GM12878 (cell line): ENCODE measurements at regions not wholly inside any gene's neighbourhood (a gene's known extent, or its start where the extent isn't known, plus 50 kb on each side); places are given as distances from the start of the nearest gene placed in this dataset.

Source experiments
- ATAC-seq: fragments of 200-7000 bp; cut with Tn5 transposase; 3 replicates; pipeline ENCODE4 v1.9.1; 2020; ENCODE audit warnings: mild to moderate bottlenecking, moderate library complexity
- BruUV-seq: library from RNA; stranded (reverse); fragments of 400-500 nt; replicated peaks from 2 replicates; lab custom pipeline; 2021; lab: Mats Ljungman, UMichigan
- CTCF ChIA-PET: fragments of 300-600 bp; sonication (Branson Sonifier 250); formaldehyde crosslinking; extraction: SDS; loops from one replicate; lab custom pipeline; 2021; ENCODE audit warnings: inconsistent platforms; lab: Yijun Ruan, JAX
- POLR2A ChIA-PET: fragments of 350-600 bp; formaldehyde crosslinking; extraction: SDS; loops from one replicate; lab custom pipeline; 2021; ENCODE audit warnings: inconsistent platforms; lab: Charles Lee
- RAD21 ChIA-PET: fragments of 300-600 bp; sonication (Branson Sonifier 250); formaldehyde crosslinking; loops from one replicate; lab custom pipeline; 2023; ENCODE audit warnings: antibody characterized with exemption; ENCODE audit not compliant: unreplicated experiment; lab: Charles Lee
- SMC1A ChIA-PET: fragments of 300-600 bp; sonication (Branson Sonifier 250); formaldehyde crosslinking; loops from one replicate; lab custom pipeline; 2023; ENCODE audit not compliant: unreplicated experiment, uncharacterized antibody; lab: Charles Lee
- DNase-seq: peaks from one replicate; pipeline ENCODE4 v3.0.0-alpha.2; 2011; ENCODE audit warnings: low read depth, low spot score
- FAIRE-seq: peaks from 3 replicates; lab custom pipeline; 2011; peaks lifted over from hg19 to GRCh38; lab: Jason Lieb, UNC
- H2AFZ ChIP-seq: 2 replicates; pipeline ENCODE4 v1.6.0; 2011; ENCODE audit warnings: low read depth, low read length, control low read depth; ENCODE audit not compliant: control insufficient read depth
- H3K27ac ChIP-seq: 2 replicates; pipeline ENCODE4 v1.5.1; 2011; ENCODE audit warnings: control low read depth; ENCODE audit not compliant: control insufficient read depth, insufficient read depth
- H3K27me3 ChIP-seq, 2 experiments: replicated peaks in 1 of 2; 2 replicates each; pipeline versions ENCODE4 v1.6.0 to v1.6.1; 2011; ENCODE audit warnings: low read length in 1 of 2; ENCODE audit not compliant: control insufficient read depth in 2 of 2, insufficient read depth in 2 of 2
- H3K36me3 ChIP-seq, 2 experiments: 2 replicates each; pipeline ENCODE4 v1.5.1; 2011; ENCODE audit warnings: low read length in 1 of 2; ENCODE audit not compliant: control insufficient read depth in 2 of 2, insufficient read depth in 2 of 2
- H3K4me1 ChIP-seq: 2 replicates; pipeline ENCODE4 v1.6.1; 2011; ENCODE audit warnings: mild to moderate bottlenecking, low read length, moderate library complexity, mixed read lengths; ENCODE audit not compliant: control insufficient read depth, insufficient read depth
- H3K4me2 ChIP-seq: 2 replicates; pipeline ENCODE4 v1.6.0; 2011; ENCODE audit warnings: control low read depth; ENCODE audit not compliant: control insufficient read depth, insufficient read depth
- H3K4me3 ChIP-seq: fragments of 200-600 bp; sonication (generic); 2 replicates; pipeline ENCODE4 v1.5.1; 2016
- H3K79me2 ChIP-seq: 2 replicates; pipeline ENCODE4 v1.6.0; 2011; ENCODE audit warnings: low read length; ENCODE audit not compliant: control insufficient read depth, insufficient read depth
- H3K9ac ChIP-seq: 2 replicates; pipeline ENCODE4 v1.8.0; 2011; ENCODE audit warnings: low read length, control low read depth, mixed read lengths; ENCODE audit not compliant: control insufficient read depth, insufficient read depth
- H3K9me3 ChIP-seq: replicated peaks from 3 replicates; pipeline ENCODE4 v1.5.1; 2011; ENCODE audit warnings: mild to moderate bottlenecking, low read length; ENCODE audit not compliant: control insufficient read depth, insufficient read depth
- H4K20me1 ChIP-seq: 2 replicates; pipeline ENCODE4 v1.6.0; 2011; ENCODE audit not compliant: control insufficient read depth, insufficient read depth
- BMI1 ChIP-seq: fragments of 450-650 bp; IDR thresholded peaks from 2 replicates; pipeline ENCODE4 v1.6.1; 2016; ENCODE audit warnings: mild to moderate bottlenecking, moderate library complexity, borderline replicate concordance
- CBX3 ChIP-seq: fragments of 200-600 bp; sonication (generic); IDR thresholded peaks from 2 replicates; pipeline ENCODE4 v1.6.1; 2016; ENCODE audit warnings: low read depth, borderline replicate concordance
- CHD2 ChIP-seq: IDR thresholded peaks from 2 replicates; pipeline ENCODE4 v1.6.1; 2011; ENCODE audit warnings: low read depth, low read length, improper control_type of control experiment, borderline replicate concordance
- EGR1 ChIP-seq, 2 experiments: IDR thresholded peaks; 1 replicate in 1 of 2; 2 replicates in 1 of 2; pipeline ENCODE4 v1.6.1; 2011 to 2012; ENCODE audit warnings: low read depth in 2 of 2, low read length in 2 of 2, borderline replicate concordance in 1 of 2, mild to moderate bottlenecking in 1 of 2, moderate library complexity in 1 of 2
- GABPA ChIP-seq: IDR thresholded peaks from 2 replicates; pipeline ENCODE4 v1.6.1; 2014; ENCODE audit warnings: antibody characterized with exemption, low read depth, mild to moderate bottlenecking, inconsistent platforms
- JUNB ChIP-seq: IDR thresholded peaks from 2 replicates; pipeline ENCODE4 v1.6.1; 2016; ENCODE audit warnings: antibody characterized with exemption, mild to moderate bottlenecking
- KAT2A ChIP-seq: conservative IDR thresholded peaks from 2 replicates; pipeline ENCODE4 v1.6.1; 2011; ENCODE audit warnings: low read depth, low read length; ENCODE audit not compliant: control insufficient read depth
- LARP7 ChIP-seq: fragments of 450-650 bp; IDR thresholded peaks from 2 replicates; pipeline ENCODE4 v1.6.1; 2017; ENCODE audit warnings: mild to moderate bottlenecking
- PAX8 ChIP-seq: fragments of 450-650 bp; IDR thresholded peaks from 2 replicates; pipeline ENCODE4 v1.6.1; 2017; ENCODE audit warnings: mild to moderate bottlenecking, moderate library complexity
- RB1 ChIP-seq: fragments of 450-650 bp; formaldehyde crosslinking; IDR thresholded peaks from 2 replicates; pipeline ENCODE4 v1.6.1; 2017; ENCODE audit warnings: mild to moderate bottlenecking, borderline replicate concordance
- RFX5 ChIP-seq: IDR thresholded peaks from 2 replicates; pipeline ENCODE4 v1.6.1; 2011; ENCODE audit warnings: low read depth, low read length, improper control_type of control experiment
- SREBF2 ChIP-seq: IDR thresholded peaks from 2 replicates; pipeline ENCODE4 v1.6.1; 2012; ENCODE audit warnings: mild to moderate bottlenecking, low read length
- WGBS: methylation state at CpG from one replicate; pipeline ENCODE4 v1.1.6; 2016; ENCODE audit warnings: low lambda C conversion rate; ENCODE audit not compliant: insufficient replicate concordance, insufficient coverage; ENCODE audit errors: missing lambda C conversion rate; 5-methylcytosine and 5-hydroxymethylcytosine counted together
- in situ Hi-C: fragments of 300-500 bp; cut with MboI; formaldehyde crosslinking; loops from 9 replicates; pipeline ENCODE4 v1.14.3; 2018; ENCODE audit warnings: mixed read lengths
- intact Hi-C: fragments of 100-400 bp; cut with micrococcal nuclease; formaldehyde crosslinking; loops from one replicate; pipeline ENCODE4 v1.14.2; 2022; ENCODE audit not compliant: unreplicated experiment
- TF ChIP-seq, protein P1 (sequence below): fragments of 450-650 bp; IDR thresholded peaks from 2 replicates; pipeline ENCODE4 v1.6.1; 2017; ENCODE audit warnings: borderline replicate concordance
- TF ChIP-seq, protein P2 (sequence below): fragments of 450-650 bp; IDR thresholded peaks from 2 replicates; pipeline ENCODE4 v1.6.1; 2014; ENCODE audit warnings: mild to moderate bottlenecking
- TF ChIP-seq, protein P3 (sequence below): IDR thresholded peaks from 2 replicates; pipeline ENCODE4 v1.6.1; 2012; ENCODE audit warnings: low read depth, low read length, improper control_type of control experiment
- TF ChIP-seq, protein P4 (sequence below): IDR thresholded peaks from 2 replicates; pipeline ENCODE4 v1.6.1; 2012; ENCODE audit warnings: improper control_type of control experiment, low read depth, low read length; ENCODE audit not compliant: insufficient replicate concordance

DNA sequence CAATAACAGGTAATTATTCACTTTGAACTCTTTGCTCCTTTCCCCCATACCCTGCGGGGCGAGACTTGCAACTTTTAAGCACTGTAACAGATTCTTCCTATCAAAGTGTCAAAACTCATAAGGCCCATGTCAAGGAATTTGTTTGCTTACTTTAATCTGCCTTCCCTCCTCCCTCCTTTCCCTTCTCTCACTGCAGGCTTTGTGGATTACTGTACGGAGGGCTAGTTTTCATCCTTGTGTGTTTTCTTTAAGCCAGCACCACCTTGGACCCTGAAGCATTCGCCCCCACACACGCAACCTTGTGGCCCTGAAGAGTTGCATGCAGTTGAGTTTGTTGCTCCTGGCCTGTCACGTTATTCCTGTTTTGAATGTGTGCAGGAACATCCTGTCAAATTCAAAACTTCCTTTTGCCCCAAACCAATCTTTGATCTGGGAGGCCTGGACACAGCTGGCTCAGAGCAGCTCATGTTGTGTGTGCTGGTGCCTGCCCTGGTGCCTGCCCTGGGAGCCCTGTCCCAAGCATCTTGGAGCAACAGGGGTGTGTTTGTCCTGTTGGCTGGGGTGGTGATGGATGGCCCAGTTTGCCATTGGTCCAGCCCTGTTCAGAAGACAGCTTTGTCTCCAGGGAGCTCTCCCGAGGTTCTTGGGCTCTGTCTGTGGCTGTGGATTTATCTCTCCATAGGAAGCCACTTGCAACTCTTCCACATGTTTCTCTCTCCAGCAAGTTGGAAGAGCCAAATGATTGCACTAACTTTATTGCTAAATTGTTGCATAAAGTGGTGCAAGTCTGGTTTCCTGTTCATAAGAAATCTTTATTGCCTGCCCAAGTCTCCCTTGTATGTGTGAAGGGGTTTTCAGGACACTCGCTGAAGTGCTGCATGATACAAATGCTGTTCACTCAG, 199.6 kb downstream of the VAPA start:
- Histone ChIP-seq H3K36me3 (no peaks in the 10 kb centered on the region), H3K9ac (no peak overlapping the region), H3K27ac (no peak overlapping the region), H3K4me1 (no peaks in the 10 kb centered on the region), H3K4me3 (no peak overlapping the region), H3K27me3 (no peaks in the 10 kb centered on the region; a peak in 1 of 4 replicates), H4K20me1 (no peaks in the 10 kb centered on the region), H3K4me2 (no peak overlapping the region), H3K79me2 (no peaks in the 10 kb centered on the region), H3K9me3 (no peaks in the 10 kb centered on the region), H2AFZ (no peak overlapping the region)
- RAD21 ChIA-PET, result no interaction called here
- intact Hi-C loops, result no loop called here
- SMC1A ChIA-PET, result no interaction called here
- DNase-seq (no peak), ATAC-seq (no peak), FAIRE-seq (no peak)
- CTCF ChIA-PET, result no interaction called here
- no TSS peak for BruUV-seq
- POLR2A ChIA-PET, result no interaction called here
- in situ Hi-C loops, result no loop called here
- 28% methylated on average over 8 of the region's 8 CpGs for WGBS
- TF ChIP-seq KAT2A, result no peak
- no peak for TF ChIP-seq GABPA
- TF ChIP-seq CBX3, result no peak
- TF ChIP-seq EGR1 (IDR thresholded peaks at IDR 0.05; ENCODE audit: borderline replicate concordance in 1 of 2, low read depth in 2 of 2, low read length in 2 of 2), result no peak
- TF ChIP-seq, protein P1, sequence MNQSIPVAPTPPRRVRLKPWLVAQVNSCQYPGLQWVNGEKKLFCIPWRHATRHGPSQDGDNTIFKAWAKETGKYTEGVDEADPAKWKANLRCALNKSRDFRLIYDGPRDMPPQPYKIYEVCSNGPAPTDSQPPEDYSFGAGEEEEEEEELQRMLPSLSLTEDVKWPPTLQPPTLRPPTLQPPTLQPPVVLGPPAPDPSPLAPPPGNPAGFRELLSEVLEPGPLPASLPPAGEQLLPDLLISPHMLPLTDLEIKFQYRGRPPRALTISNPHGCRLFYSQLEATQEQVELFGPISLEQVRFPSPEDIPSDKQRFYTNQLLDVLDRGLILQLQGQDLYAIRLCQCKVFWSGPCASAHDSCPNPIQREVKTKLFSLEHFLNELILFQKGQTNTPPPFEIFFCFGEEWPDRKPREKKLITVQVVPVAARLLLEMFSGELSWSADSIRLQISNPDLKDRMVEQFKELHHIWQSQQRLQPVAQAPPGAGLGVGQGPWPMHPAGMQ, result no peak
- no peak for TF ChIP-seq CHD2
- TF ChIP-seq, protein P2, sequence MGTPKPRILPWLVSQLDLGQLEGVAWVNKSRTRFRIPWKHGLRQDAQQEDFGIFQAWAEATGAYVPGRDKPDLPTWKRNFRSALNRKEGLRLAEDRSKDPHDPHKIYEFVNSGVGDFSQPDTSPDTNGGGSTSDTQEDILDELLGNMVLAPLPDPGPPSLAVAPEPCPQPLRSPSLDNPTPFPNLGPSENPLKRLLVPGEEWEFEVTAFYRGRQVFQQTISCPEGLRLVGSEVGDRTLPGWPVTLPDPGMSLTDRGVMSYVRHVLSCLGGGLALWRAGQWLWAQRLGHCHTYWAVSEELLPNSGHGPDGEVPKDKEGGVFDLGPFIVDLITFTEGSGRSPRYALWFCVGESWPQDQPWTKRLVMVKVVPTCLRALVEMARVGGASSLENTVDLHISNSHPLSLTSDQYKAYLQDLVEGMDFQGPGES, result no peak
- no peak for TF ChIP-seq RB1
- TF ChIP-seq SREBF2, result no peak
- no peak for TF ChIP-seq LARP7
- TF ChIP-seq RFX5, result no peak
- TF ChIP-seq, protein P3, sequence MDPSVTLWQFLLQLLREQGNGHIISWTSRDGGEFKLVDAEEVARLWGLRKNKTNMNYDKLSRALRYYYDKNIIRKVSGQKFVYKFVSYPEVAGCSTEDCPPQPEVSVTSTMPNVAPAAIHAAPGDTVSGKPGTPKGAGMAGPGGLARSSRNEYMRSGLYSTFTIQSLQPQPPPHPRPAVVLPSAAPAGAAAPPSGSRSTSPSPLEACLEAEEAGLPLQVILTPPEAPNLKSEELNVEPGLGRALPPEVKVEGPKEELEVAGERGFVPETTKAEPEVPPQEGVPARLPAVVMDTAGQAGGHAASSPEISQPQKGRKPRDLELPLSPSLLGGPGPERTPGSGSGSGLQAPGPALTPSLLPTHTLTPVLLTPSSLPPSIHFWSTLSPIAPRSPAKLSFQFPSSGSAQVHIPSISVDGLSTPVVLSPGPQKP, result no peak
- TF ChIP-seq PAX8, result no peak
- TF ChIP-seq BMI1, result no peak
- TF ChIP-seq, protein P4, sequence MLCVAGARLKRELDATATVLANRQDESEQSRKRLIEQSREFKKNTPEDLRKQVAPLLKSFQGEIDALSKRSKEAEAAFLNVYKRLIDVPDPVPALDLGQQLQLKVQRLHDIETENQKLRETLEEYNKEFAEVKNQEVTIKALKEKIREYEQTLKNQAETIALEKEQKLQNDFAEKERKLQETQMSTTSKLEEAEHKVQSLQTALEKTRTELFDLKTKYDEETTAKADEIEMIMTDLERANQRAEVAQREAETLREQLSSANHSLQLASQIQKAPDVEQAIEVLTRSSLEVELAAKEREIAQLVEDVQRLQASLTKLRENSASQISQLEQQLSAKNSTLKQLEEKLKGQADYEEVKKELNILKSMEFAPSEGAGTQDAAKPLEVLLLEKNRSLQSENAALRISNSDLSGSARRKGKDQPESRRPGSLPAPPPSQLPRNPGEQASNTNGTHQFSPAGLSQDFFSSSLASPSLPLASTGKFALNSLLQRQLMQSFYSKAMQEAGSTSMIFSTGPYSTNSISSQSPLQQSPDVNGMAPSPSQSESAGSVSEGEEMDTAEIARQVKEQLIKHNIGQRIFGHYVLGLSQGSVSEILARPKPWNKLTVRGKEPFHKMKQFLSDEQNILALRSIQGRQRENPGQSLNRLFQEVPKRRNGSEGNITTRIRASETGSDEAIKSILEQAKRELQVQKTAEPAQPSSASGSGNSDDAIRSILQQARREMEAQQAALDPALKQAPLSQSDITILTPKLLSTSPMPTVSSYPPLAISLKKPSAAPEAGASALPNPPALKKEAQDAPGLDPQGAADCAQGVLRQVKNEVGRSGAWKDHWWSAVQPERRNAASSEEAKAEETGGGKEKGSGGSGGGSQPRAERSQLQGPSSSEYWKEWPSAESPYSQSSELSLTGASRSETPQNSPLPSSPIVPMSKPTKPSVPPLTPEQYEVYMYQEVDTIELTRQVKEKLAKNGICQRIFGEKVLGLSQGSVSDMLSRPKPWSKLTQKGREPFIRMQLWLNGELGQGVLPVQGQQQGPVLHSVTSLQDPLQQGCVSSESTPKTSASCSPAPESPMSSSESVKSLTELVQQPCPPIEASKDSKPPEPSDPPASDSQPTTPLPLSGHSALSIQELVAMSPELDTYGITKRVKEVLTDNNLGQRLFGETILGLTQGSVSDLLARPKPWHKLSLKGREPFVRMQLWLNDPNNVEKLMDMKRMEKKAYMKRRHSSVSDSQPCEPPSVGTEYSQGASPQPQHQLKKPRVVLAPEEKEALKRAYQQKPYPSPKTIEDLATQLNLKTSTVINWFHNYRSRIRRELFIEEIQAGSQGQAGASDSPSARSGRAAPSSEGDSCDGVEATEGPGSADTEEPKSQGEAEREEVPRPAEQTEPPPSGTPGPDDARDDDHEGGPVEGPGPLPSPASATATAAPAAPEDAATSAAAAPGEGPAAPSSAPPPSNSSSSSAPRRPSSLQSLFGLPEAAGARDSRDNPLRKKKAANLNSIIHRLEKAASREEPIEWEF, result no peak
- TF ChIP-seq JUNB, result no peak
